G401.6 (cell line): ENCODE measurements at regions not wholly inside any gene's neighbourhood (a gene's known extent, or its start where the extent isn't known, plus 50 kb on each side); places are given as distances from the start of the nearest gene placed in this dataset.

ENCODE experiments used
- FAIRE-seq: peaks from 2 replicates; lab custom pipeline; 2012; peaks lifted over from hg19 to GRCh38; lab: Jason Lieb, UNC

DNA sequence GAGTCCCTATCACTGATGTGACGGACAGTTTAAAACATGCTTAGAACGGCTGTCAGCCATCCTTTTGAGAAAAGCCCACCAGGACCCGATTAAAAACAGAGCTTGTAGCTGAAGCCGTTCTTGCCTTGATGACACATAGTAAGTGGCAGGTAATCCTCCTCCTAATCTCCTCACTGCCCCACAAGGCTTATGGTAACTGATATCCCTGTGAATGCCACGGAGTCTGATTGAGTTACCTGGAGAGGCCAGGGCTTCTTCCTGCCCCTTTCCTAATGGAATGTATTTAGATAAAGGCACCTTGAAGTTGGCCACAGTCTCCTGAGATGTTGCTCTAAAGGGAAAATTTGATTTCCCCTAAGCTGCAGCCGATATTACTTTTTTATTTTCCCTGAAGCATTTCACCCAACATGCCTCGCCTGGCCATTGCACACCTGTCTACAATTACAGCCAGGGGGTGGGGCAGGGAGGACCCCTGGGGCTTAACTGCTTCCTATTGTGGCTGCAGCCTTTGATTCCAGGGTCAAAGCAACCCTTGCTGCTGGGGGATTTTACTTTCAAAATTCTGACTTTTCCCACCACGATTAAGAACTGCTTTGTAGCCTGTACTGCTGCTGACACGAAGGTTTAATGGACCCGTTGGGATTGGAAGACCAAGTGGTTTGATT, 169.0 kb upstream of the GPR26 start:
- no peak for FAIRE-seq

- FAIRE-seq: no peak
Observed at GRCh38 chr10:123500110-123500509, 166.0 kb upstream of the GPR26 start.

GRCh38 chr10:123501148-123501547, 165.0 kb upstream of the GPR26 start:
- no peak for FAIRE-seq

GRCh38 chr10:123502983-123503382, 163.2 kb upstream of the GPR26 start:
- FAIRE-seq: no peak

DNA sequence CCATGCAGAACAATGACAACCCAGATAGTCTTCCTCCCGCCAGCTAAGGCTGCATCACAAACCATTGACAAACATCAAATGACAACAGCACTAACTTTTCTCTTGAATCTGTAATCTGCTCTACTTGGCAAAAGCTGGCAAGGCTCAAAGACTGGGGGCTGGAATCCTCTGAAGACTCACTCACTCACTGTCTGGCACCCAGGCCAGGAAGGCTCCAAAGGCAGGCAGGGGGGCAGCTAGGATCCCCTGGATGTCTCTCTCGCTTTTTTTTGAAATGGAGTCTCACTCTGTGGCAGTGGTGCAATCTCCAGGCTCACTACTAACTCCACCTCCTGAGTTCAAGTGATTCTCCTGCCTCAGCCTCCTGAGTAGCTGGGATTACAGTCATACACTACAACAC, 159.7 kb upstream of the GPR26 start:
- FAIRE-seq: no peak

- no peak for FAIRE-seq
Observed at GRCh38 chr10:123507298-123507697, 158.9 kb upstream of the GPR26 start.

DNA sequence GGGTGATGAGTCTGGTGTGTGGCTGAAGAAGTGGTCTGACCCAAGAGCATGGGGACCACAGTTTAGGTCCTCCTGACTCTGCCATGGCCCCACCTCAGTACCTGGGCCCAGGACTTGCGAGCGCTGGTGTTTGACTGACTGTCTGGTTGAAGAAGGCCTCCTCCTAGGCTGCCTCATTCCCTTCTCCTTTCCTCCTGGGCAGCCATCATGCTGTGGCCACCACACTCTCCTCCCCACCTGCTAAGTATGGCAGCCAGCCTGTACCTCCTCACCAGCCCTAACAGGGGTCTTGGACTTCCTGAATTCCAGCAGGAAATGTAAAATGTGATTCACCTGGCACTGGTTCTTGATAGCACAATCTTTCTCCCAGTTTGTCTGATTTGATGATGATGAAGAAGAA, 156.8 kb upstream of the GPR26 start:
- FAIRE-seq: no peak

- no peak for FAIRE-seq
Observed at GRCh38 chr10:123512901-123513775, 153.0 kb upstream of the GPR26 start.

DNA sequence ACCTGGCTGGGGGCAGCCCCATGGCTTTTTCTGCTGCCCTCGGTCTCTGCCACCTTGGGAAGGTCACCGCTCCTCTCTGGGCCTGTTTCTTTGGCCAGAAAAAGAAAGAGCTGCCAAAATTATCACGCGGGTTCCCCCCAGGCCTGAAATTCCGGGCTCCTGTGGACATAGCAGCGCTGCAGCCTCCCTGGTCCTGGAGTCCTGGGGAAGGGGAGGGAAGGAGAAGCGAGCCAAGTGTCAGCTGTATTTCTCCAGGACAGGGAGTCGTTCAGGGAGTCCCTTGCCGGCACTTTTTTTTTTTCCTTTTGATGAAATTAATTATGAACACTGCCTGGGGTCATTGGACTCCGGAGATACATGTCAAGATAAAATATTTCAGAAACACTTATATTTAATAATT, 152.3 kb upstream of the GPR26 start:
- FAIRE-seq: no peak

- no peak for FAIRE-seq
Observed at GRCh38 chr10:123514996-123515395, 151.2 kb upstream of the GPR26 start.

GRCh38 chr10:123515661-123516060, 150.5 kb upstream of the GPR26 start:
- no peak for FAIRE-seq

GRCh38 chr10:123516291-123516690, 149.9 kb upstream of the GPR26 start:
- no peak for FAIRE-seq

DNA sequence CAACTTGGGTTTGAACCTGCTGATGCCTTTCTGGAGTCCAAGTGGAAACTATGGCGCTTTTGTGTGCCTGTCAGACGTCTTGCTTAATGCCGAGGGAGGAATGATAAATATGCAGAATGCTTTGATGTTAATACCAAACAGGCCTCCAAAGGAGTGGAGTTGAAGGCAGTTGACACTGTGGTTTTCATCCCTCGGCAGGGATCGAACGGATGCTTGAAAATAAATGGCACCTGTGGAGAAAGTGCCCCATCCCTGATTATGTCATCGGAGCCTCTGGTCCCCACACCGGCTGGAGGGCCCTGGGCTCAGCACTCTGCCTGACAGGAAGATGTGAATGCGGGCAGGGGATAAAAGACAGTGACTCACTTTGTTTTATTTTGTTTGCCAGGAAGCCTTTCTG, 148.7 kb upstream of the GPR26 start:
- no peak for FAIRE-seq

DNA sequence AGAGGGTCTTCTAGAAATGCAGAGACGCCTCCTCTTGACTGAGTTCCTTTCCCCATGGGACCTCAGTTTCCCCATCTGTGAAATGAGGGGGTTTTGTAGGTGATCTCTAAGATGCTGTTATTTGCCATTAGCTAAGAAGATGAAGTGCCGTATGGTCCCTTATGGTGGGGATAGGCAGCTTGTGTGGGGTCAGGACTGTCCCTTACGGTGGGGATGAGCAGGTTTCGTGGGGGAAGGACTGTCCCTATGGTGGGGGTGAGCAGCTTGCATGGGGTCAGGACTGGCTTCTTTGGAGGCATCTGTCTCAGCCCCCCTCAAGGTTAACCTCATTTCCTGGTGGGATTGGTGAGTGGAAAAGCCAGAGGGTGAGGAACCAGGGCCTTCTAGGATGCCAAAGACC, 148.3 kb upstream of the GPR26 start:
- no peak for FAIRE-seq

DNA sequence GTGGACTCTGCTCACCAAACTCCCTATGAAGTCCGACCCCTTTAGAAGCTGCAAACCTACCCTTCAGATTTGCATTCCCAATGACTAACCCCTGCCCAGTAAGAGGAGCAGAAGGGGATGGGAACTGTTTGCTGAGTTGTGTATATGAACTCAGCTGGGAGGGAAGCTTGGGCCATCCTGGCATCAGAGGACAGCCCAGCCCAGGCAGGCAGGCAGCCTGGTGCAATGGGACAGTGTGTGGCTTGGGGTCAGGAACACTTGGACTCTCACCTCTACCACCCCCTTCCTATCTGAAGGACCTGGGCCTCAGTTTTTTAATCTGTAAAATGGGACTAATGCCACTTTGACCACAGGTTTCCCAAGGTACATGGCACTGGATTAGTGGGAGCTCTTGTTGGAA, 147.4 kb upstream of the GPR26 start:
- FAIRE-seq: no peak

GRCh38 chr10:123519861-123520260, 146.3 kb upstream of the GPR26 start:
- FAIRE-seq: no peak

- no peak for FAIRE-seq
Observed at GRCh38 chr10:123521076-123521475, 145.1 kb upstream of the GPR26 start.

DNA sequence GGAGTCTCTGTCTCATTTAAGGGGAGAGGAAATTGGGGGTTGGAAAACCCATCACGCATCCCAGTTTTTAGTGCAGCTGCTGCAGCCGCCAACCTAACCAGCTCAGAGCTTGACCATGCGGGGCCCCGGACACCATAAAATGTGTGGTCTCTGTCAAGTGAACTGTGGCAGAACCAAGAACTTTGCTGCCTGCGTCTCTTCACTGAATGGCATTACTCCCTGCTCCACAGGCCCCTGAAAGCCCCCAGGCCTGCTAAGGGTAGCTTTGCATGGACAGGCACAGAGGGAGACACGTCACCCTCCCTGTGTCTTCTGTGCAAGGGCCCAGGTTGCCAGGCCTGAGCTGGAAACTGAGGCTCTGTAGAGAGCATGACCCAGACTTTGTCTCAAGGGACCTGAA, 144.6 kb upstream of the GPR26 start:
- FAIRE-seq: no peak

- FAIRE-seq: no peak
Observed at GRCh38 chr10:123522702-123523312, 143.3 kb upstream of the GPR26 start.

GRCh38 chr10:123523833-123524232, 142.3 kb upstream of the GPR26 start:
- FAIRE-seq: no peak

GRCh38 chr10:123526356-123527064, 139.6 kb upstream of the GPR26 start:
- FAIRE-seq: no peak

GRCh38 chr10:123527151-123527550, 139.0 kb upstream of the GPR26 start:
- FAIRE-seq: no peak
